WTC11 (cell line): ENCODE measurements at regions not wholly inside any gene's neighbourhood (a gene's known extent, or its start where the extent isn't known, plus 50 kb on each side); places are given as distances from the start of the nearest gene placed in this dataset.

Experiments used
- CTCF ChIP-seq: fragments of 200-600 bp; IDR thresholded peaks from 2 replicates; pipeline ENCODE4 v1.8.0; 2022; ENCODE audit warnings: antibody characterized with exemption
- ESRRA ChIP-seq: sonication (generic); formaldehyde crosslinking; IDR thresholded peaks from 2 replicates; pipeline ENCODE4 v1.8.1; 2022; ENCODE audit warnings: mild to moderate bottlenecking, missing genetic modification reagents, borderline replicate concordance
- MAX ChIP-seq: sonication (generic); formaldehyde crosslinking; IDR thresholded peaks from 2 replicates; pipeline ENCODE4 v1.8.0; 2022; ENCODE audit warnings: mild to moderate bottlenecking, missing genetic modification reagents
- SMAD4 ChIP-seq: sonication (generic); formaldehyde crosslinking; IDR thresholded peaks from 2 replicates; pipeline ENCODE4 v1.8.0; 2022; ENCODE audit warnings: mild to moderate bottlenecking, missing genetic modification reagents
- TF ChIP-seq, protein P1 (sequence below): sonication (generic); formaldehyde crosslinking; IDR thresholded peaks from 2 replicates; pipeline ENCODE4 v1.8.1; 2022; ENCODE audit warnings: low read depth, mild to moderate bottlenecking, moderate library complexity, missing genetic modification reagents, borderline replicate concordance
- TF ChIP-seq, protein P2 (sequence below): sonication (generic); formaldehyde crosslinking; conservative IDR thresholded peaks from 2 replicates; pipeline ENCODE4 v1.8.1; 2022; ENCODE audit warnings: mild to moderate bottlenecking, missing genetic modification reagents

- TF ChIP-seq ESRRA (no peak), CTCF (no peak), SMAD4 (no peak), MAX (CRISPR knock-in tag) (no peak)
- TF ChIP-seq, protein P1, sequence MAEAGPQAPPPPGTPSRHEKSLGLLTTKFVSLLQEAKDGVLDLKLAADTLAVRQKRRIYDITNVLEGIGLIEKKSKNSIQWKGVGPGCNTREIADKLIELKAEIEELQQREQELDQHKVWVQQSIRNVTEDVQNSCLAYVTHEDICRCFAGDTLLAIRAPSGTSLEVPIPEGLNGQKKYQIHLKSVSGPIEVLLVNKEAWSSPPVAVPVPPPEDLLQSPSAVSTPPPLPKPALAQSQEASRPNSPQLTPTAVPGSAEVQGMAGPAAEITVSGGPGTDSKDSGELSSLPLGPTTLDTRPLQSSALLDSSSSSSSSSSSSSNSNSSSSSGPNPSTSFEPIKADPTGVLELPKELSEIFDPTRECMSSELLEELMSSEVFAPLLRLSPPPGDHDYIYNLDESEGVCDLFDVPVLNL (CRISPR knock-in tag), result no peak
- TF ChIP-seq, protein P2, sequence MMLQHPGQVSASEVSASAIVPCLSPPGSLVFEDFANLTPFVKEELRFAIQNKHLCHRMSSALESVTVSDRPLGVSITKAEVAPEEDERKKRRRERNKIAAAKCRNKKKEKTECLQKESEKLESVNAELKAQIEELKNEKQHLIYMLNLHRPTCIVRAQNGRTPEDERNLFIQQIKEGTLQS (CRISPR knock-in tag), result no peak
Observed at GRCh38 chr15:35686347-35686746, 140.4 kb upstream of the DPH6 start.
